DMS153 treated with DMSO at 0.1 percent for 48 hours (cell line): ENCODE measurements at regions not wholly inside any gene's neighbourhood (a gene's known extent, or its start where the extent isn't known, plus 50 kb on each side); places are given as distances from the start of the nearest gene placed in this dataset.
"Not testable (repeated sequence)": the region's sequence is repeated elsewhere in the genome, so short reads cannot be mapped to it uniquely, and the experiment has no call there.

Experiments used
- DNase-seq: peaks from one replicate; lab custom pipeline; 2025; ENCODE audit not compliant: unreplicated experiment; lab: John Stamatoyannopoulos, UW

DNA sequence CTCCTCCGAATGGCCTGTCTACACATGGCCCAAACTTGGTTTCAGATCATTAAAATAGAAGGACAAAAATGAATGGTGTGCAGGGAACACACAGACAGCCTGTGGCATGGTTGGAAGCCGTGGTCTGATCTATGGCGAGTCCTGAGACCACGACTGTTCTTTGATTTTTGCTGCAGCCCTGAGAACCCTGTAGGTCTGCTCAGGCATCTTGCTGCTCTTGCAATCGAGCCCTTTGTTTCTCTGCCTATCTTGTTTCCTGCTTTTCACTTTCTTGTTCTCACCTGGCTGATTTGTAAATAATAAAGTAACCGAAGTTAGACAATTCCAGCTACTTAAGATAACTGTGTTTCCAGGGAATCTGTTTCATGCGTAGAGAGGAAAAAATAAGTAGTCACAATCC, 54.1 kb upstream of the NBPF9 start:
- DNase-seq, result not testable (repeated sequence)

DNA sequence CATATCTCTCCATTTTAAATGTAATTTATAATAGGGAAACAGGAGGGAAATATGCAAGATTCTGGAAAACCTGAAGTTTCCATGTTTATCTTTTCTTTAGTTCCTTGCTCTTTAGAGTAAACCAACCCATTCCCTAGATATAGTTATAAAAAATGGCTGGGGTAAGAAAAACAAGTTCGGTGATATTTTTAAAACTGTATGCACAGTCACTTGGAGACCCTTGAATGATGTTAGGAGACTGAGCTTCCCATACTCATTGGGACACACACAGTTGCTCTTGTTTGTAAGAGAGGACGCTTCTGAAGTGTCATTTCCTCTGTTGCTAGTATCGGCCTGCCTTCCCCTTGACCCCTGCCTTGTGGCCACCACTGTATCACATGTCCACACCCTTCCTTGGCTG, 55.0 kb upstream of the NBPF9 start:
- not testable (repeated sequence) for DNase-seq

DNA sequence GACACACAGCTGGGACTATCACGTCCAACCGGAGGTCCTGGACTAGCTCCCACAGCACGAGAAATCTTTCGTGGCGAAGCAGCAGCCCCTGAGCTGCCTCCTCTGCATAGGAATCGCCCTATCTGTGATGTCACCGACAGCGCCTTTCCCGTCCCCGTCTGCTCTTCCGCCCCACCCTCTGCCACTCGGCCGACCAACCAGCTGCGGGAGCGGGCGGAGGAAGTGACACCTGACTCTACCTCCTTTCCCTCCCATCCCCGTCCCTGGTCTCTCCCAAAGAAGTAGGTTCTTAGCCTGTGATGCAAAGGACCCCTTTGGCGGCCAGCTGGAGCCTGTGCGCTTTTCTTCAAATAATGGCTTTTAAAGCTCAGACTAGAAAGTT, 59.7 kb upstream of the NBPF9 start:
- not testable (repeated sequence) for DNase-seq

DNA sequence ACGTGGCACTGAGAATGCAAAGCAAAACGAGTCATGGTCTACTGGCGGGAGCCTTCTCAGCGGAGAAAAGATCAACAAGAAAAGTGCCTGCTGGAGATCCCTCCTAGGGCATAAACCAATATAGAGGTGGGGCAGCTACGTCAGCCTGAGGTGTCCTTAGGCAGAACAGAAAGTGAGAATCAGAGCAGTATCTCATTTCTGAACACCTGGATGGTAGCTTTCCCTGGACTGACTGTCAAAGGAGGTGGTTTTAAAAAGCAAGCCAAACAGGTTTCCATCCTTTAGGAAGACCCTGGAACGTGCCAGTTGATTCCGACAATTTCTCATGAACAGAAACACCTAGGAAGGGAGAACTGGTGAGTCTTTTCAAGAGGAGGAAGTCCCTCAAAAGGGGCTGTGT, 71.4 kb upstream of the NBPF9 start:
- not testable (repeated sequence) for DNase-seq

DNA sequence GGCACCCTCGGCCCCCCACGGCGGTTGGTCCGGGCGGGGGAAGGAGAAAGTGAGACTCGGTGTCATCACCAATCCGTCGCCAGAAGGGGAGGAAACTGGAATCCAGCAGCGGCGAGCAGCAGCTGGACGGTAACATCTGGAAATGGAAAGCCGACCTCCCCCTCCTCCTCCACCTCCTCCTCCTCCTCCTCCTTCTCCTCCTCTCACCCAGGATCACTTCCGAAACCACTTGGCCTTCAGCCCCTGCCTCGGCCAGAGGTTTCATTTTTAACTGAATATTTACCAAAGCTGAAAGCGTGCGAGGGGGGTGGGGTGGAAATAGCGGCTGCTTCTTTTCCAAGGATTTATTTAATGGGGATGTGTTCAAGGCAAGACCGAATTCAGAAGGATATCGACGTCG, 72.5 kb upstream of the NBPF9 start:
- not testable (repeated sequence) for DNase-seq

DNA sequence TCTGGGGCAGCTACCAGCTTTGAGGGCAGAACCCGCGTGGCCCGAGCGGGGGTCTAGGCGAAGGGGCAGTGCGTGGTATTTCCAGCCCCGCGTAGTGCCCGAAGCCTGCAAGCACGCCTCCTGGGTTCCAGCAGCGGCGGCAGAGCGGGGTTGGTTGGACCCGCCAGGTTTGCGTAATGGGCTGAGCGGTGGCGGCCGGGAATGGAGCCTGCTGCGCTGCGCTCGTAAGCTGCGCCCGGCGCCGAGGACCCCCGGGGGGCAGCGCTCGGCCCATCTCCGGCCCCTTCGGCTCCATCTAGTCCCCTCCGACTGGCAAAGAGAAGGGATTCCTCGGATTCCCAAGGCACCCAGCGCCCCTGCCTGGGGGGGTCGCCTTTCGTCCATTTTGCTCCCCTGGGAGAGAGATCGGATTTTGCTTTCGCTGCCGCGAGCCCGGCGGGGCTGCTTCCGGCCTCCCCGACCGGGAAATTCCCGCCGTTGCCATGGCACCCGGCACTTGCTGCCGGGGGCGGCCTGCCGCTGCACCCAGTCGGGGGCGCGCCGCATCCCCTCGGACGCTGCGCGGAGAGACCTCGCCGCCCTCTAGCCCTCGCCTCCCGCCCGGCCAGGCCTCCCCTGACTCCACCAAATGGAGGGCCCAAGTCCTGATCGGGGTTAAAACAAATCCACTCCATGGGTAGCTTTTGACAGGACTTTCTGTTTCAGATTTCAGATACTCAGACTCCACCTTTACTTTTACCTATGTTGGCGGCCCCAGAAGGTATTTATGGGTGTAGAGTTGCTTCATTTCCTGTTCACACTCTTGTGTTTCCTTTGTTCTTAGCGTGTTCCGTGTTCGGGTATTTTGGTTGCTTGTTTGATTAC, 73.3 kb upstream of the NBPF9 start:
- peak; percentile 8 for DNase-seq

DNA sequence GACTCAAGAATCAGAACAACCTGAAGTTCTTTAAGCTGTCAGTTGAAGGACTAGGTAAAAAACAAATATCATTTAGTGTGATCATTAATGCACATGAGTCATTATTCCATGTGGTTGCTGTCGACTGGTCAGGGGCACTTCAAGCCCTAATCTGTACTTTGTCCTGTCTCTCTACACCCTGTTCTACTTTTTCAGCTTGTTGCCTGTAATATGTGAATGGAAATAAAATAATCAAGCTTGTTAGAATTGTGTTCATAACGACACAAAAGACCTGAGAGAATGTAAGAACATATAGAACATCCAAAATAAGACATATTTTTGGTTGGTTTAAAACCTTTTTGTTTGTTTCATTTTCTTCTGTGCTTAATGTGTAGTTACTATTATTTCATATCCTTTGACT, 87.4 kb upstream of the NBPF9 start:
- not testable (repeated sequence) for DNase-seq

DNA sequence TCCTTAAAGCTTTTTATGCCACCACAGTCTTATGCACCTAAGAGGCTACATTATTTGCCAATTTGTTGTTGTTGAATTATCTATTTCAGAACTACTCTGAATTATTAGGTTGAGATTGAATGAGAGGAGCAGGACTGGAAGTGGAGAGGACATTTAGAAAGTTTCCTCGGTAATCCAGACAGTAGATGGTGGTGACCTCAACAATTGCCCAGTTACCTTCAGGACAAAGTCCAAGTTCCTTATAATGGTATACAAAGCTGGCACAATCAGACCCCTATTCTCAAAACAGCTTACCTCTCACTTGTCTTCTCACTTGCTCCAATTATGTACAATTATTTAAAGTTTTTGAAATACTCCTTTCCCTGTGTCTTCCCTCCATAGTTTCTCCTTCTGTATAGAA, 93.3 kb upstream of the NBPF9 start:
- DNase-seq, result not testable (repeated sequence)

DNA sequence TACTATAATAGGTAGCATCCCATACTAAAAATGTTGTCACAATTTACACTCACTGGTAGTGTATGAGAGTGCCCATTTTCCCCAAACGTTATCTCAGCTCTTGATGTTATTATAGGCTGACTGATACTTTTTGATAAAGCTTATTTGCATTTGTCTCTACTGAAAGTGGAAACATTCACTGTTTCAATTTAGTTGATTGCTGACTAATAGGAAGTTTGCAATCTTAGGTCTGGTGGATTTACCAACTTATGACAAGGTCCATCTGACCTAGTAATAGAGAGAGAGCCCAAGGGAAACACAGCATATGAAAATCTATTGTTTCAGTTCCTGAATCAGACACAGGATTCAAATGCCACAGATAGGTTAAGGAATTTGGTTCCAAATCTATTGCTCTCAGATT, 97.2 kb upstream of the NBPF9 start:
- not testable (repeated sequence) for DNase-seq

DNA sequence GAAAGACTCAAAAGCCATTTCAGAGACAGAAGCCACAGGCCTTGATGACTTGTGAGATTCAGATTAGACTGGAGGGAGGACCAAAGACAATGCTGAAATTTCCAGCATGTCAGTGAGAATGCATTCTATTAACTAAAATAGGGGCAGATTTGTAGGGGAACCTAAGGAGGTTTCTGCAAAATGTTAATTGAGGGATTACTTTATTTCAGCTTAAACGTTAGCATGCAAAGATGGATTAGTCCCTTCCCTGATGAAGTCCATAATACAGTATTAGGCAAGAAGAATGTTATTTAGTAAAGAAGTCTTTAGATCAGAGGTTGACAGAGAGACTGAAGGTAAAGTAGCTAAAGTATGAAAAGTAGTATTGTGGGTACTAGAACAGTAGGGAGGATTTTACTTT, 98.9 kb upstream of the NBPF9 start:
- not testable (repeated sequence) for DNase-seq

DNA sequence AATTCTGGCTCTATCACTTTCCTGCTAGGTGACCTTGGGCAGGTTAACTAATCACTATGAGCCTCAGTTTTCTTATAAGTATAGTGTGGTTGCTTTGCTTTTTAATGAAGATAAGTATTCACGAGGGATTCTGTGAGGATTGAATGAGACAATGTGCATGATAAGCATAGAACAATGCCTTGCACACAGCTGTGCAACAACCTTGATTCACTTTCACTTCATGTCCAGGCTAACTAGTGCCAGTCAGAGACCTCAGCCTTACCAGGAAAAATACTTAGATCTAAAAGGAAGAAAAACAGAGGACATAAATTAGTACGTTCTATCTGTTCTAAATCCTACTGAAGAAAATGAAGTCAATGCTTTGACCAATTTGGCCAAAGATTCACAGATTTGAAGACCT, 101.0 kb upstream of the NBPF9 start:
- DNase-seq, result not testable (repeated sequence)

DNA sequence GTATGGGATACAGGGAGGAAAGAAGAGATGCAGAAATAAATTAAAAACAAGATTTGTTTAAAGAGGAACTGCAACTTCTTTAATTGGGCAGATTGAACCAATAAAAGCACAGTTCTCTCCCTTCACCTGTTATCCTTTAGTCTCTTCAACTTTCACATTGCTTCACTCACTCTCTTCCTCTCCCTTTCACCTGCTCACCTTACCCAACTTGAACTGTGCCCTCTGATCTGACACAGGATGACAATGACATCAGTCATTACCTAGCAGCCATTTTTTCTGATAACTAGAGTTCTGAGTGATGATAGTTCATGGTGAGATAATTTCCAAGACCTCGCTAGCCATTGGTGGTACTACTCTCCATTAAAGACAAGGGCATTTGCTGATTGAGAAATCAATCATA, 105.5 kb upstream of the NBPF9 start:
- not testable (repeated sequence) for DNase-seq

DNA sequence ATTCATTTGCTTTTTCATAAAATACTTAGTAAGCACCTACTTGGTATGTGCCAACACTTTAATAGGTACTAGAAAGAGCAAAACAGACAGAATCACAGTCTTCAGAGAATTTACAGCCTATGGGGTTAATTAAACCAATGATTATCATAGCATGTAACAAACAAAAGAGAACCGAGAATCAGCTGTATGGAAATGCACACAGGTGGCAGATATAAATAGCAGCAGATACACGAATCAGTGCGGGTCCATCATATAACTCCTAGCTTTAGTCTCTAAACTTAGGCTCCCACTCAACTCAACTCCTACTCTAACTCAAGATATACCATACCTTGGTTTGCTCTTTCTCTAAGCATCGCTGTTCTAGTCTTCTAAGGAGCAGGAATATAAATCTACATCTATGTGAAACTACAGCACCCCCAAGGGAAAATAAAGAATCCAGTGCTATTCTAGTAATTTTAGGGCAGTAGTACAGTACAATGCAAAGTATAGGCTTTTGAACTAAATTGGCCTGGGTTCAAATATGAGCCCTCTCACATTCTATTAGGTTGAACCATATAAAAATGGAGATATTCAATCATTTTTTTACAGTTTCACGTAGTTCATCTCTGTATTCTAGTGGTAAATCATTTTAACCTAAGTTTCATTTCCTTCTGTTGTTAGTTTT, 108.5 kb upstream of the NBPF9 start:
- DNase-seq, result not testable (repeated sequence)

DNA sequence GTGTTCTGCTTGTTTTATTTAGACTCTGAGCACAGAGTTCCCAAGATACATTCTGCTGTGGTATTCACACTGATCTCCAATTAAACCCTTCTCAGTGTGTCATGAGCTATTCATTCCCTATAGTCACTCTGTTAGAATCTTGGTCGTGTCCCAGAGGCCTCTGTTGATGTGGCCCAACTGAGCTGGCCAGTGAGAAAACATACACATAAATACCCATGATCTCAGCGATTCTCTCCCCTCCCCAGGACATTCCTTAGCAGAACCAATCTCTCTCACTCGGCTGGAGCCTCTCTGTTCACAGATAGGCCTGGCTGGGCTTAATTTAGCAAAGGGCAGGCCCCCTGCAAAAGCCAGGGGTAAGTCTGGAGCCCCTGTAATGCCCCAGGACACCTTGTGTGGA, 109.6 kb upstream of the NBPF9 start:
- not testable (repeated sequence) for DNase-seq

DNA sequence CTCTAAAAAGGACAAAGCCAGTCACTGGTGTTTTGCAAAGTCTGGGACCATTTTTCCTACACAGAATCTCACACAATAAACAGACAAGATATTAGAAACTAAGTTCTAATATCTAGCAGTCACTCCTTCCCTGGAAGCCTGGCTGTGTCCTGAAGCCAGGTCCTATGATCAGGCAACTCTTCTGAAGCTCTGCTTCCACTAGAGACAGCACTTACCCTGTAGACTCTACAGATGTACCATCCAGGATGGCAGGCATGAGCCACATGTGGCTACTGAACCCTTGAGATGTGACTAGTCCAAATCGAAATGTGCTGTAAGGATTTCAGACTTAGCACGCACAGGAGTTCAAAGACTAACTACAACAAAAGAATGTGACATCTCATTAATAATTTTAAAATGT, 110.3 kb upstream of the NBPF9 start:
- not testable (repeated sequence) for DNase-seq

DNA sequence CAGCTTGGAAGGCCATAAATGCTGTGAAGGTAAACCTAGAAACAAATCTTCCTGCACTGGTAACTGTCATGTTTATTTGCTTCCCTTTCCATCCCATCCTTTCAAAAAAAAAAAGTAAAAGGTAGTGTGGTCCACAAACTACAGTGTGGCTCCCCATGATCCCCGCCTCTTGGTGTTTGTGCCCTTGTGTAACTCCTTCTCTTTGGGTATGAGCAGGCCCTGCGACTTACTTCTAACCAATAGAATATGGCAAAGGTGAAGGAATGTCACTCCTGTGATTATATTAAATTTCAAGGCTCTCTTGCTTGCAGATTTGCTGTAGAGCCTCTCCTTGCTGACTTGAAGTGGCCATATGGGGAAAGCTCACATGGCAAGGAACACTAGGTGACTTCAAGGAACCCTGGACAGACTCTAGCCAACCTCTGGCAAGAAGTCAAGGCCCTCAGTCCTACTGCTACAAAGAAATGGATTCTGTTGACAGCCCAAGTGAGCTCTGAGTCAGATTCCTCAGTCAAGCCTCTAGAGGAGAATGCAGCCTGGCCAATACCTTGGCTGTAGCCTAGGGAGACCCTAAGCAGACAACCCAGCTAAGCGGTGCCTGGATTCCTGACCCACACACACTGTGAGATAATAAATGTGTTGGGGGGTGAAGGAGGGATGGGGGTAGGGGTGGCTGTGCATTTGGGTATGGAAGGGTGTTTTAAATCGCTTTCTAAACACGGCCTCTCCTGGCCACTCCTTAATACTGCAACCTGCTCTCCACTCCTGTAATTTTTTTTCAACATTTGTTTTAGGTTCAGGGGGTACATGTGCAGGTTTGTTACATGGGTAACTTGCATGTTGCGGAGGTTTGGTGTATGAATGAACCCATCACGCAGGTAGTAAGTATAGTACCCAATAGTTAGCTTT, 115.0 kb upstream of the NBPF9 start:
- not testable (repeated sequence) for DNase-seq

DNA sequence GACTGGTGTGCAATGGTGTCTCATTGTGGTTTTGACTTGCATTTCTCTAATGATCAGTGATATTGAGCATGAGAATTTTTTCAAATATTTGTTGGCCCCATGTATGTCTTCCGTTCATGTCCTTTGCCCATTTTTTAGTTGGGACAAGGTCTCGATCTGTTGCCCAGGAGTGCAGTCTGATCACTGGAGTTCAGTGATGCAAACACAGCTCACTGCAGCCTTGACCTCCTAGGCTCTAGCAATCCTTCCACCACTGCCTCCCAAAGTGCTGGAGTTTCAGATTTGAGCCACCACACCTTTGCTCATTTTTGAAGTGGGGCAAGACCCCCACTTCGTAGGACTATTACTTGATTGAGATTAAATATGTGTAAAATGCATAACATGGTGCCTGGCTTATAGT, 116.2 kb upstream of the NBPF9 start:
- DNase-seq, result not testable (repeated sequence)

DNA sequence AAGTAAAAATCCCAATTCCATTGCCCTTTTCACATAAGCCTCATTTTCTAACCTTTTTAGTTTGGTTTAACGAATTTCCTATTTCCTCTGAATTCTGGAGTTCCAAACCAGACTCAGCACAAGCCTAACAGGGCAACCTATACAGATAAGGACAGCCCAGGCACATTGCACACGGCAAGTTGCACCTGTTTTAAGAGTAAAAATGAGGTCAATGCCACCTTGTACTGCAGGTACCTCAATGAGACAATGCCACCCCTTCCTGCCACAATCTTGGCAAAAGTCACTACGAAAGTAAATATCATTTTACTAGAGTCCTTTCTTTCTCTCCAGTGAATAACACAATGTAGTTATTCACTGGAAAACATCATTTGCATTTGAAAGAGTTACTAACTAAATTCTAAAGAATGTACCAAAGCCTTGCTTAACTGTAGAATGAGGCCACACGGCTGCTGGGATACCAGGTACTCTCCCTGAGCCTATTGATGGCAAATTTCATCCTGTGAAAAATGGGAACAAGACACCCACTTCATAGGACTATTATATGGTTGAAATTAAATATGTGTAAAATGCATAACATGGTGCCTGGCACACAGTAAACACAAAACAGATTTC, 117.2 kb upstream of the NBPF9 start:
- not testable (repeated sequence) for DNase-seq

DNA sequence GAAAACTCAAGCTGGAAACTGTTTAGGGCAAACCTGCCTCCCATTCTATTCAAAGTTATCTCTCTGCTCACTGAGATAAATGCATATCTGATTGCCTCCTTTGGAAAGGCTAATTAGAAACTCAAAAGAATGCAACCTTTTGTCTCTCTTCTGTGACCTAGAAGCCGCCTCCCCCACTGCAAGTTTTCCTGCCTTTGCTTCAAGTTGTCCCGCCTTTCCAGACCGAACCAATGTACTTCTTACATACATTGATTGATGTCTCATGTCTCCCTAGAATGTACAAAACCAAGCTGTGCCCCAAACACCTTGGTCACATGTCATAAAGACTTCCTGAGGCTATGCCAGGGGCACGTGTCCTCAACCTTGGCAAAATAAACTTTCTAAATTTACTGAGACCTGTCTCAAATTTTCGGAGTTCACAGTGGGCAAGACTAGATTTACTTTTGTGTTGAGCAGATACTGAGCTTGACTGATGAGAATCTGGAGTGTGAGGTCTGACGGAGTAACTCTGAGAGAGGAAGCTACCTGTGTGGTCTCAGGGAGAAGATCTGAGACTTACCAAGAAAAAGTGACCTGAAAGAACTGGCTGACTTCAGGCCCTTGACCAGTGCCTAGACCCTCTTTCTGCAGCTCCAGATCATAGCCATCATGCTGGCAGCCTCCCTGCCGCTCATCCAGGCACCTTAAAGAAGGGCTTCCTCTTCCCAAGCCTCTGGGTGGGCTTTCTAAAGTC, 124.7 kb upstream of the NBPF9 start:
- not testable (repeated sequence) for DNase-seq
